Stimulated activated naive CD8-positive, alpha-beta T cell treated with anti-CD3 and anti-CD28 coated beads, Interleukin-15, Interleukin-2, amounts not matched to agents 100 ng/mL and 50 ng/mL, for 24 hours (primary cell): ENCODE measurements at regions not wholly inside any gene's neighbourhood (a gene's known extent, or its start where the extent isn't known, plus 50 kb on each side); places are given as distances from the start of the nearest gene placed in this dataset.

Experiments used
- H3K27ac Mint-ChIP-seq: one replicate; pipeline ENCODE4 v1.8.0; 2021; ENCODE audit warnings: mild to moderate bottlenecking, mixed read lengths
- H3K27me3 Mint-ChIP-seq: one replicate; pipeline ENCODE4 v1.8.0; 2021; ENCODE audit warnings: mixed read lengths
- H3K36me3 Mint-ChIP-seq: one replicate; pipeline ENCODE4 v1.8.0; 2021; ENCODE audit warnings: low read depth, mixed read lengths
- H3K4me1 Mint-ChIP-seq: one replicate; pipeline ENCODE4 v1.8.0; 2021; ENCODE audit warnings: low read depth, mixed read lengths
- H3K4me3 Mint-ChIP-seq: one replicate; pipeline ENCODE4 v1.8.0; 2021; ENCODE audit warnings: mild to moderate bottlenecking, mixed read lengths
- H3K9me3 Mint-ChIP-seq: one replicate; pipeline ENCODE4 v1.8.0; 2021; ENCODE audit warnings: mixed read lengths

- H3K4me3 Mint-ChIP-seq = no peak overlapping the region
- H3K27ac Mint-ChIP-seq = no peak overlapping the region
- H3K9me3 Mint-ChIP-seq = no peaks in the 10 kb centered on the region
- H3K36me3 Mint-ChIP-seq = no peaks in the 10 kb centered on the region
- H3K27me3 Mint-ChIP-seq = peaks cover 7% of the 10 kb centered on the region
- H3K4me1 Mint-ChIP-seq = no peaks in the 10 kb centered on the region
Measured at GRCh38 chrX:68994135-68994890, 165.5 kb downstream of the EFNB1 start.

GRCh38 chrX:68992821-68993397 lies 164.1 kb downstream of the EFNB1 start:
- peaks cover 7% of the 10 kb centered on the region for H3K27me3 Mint-ChIP-seq
- H3K4me1 Mint-ChIP-seq = no peaks in the 10 kb centered on the region
- no peak overlapping the region for H3K27ac Mint-ChIP-seq
- no peaks in the 10 kb centered on the region for H3K36me3 Mint-ChIP-seq
- no peak overlapping the region for H3K4me3 Mint-ChIP-seq
- no peaks in the 10 kb centered on the region for H3K9me3 Mint-ChIP-seq

GRCh38 chrX:68991691-68992345 lies 163.0 kb downstream of the EFNB1 start:
- H3K4me3 Mint-ChIP-seq = no peak overlapping the region
- no peak overlapping the region for H3K27ac Mint-ChIP-seq
- H3K9me3 Mint-ChIP-seq = no peaks in the 10 kb centered on the region
- H3K36me3 Mint-ChIP-seq = no peaks in the 10 kb centered on the region
- no peaks in the 10 kb centered on the region for H3K4me1 Mint-ChIP-seq
- H3K27me3 Mint-ChIP-seq = no peaks in the 10 kb centered on the region

- Mint-ChIP-seq H3K27ac (no peak overlapping the region), H3K9me3 (no peaks in the 10 kb centered on the region), H3K4me3 (no peak overlapping the region), H3K27me3 (no peaks in the 10 kb centered on the region), H3K4me1 (no peaks in the 10 kb centered on the region), H3K36me3 (no peaks in the 10 kb centered on the region)
Measured at GRCh38 chrX:68990948-68991347, 162.1 kb downstream of the EFNB1 start.

- H3K27me3 Mint-ChIP-seq = no peaks in the 10 kb centered on the region
- H3K9me3 Mint-ChIP-seq = no peaks in the 10 kb centered on the region
- no peaks in the 10 kb centered on the region for H3K4me1 Mint-ChIP-seq
- H3K27ac Mint-ChIP-seq = no peak overlapping the region
- no peak overlapping the region for H3K4me3 Mint-ChIP-seq
- no peaks in the 10 kb centered on the region for H3K36me3 Mint-ChIP-seq
Measured at GRCh38 chrX:68989865-68990606, 161.2 kb downstream of the EFNB1 start.

- Mint-ChIP-seq H3K4me1 (no peaks in the 10 kb centered on the region), H3K36me3 (no peaks in the 10 kb centered on the region), H3K4me3 (no peak overlapping the region), H3K27ac (no peak overlapping the region), H3K9me3 (no peaks in the 10 kb centered on the region), H3K27me3 (no peaks in the 10 kb centered on the region)
Measured at GRCh38 chrX:68989456-68989855, 160.6 kb downstream of the EFNB1 start.

- Mint-ChIP-seq H3K36me3 (no peaks in the 10 kb centered on the region), H3K4me3 (no peak overlapping the region), H3K9me3 (no peaks in the 10 kb centered on the region), H3K4me1 (no peaks in the 10 kb centered on the region), H3K27me3 (no peaks in the 10 kb centered on the region), H3K27ac (no peak overlapping the region)
Measured at GRCh38 chrX:68988865-68989264, 160.0 kb downstream of the EFNB1 start.

- Mint-ChIP-seq H3K4me3 (no peak overlapping the region), H3K27ac (no peak overlapping the region)
Measured at GRCh38 chrX:68985135-68985755, 156.4 kb downstream of the EFNB1 start.

GRCh38 chrX:68983004-68983857 lies 154.4 kb downstream of the EFNB1 start:
- no peaks in the 10 kb centered on the region for H3K36me3 Mint-ChIP-seq
- no peak overlapping the region for H3K4me3 Mint-ChIP-seq
- H3K27ac Mint-ChIP-seq = no peak overlapping the region
- H3K9me3 Mint-ChIP-seq = no peaks in the 10 kb centered on the region
- no peaks in the 10 kb centered on the region for H3K4me1 Mint-ChIP-seq
- no peaks in the 10 kb centered on the region for H3K27me3 Mint-ChIP-seq

More at GRCh38 chrX:68985135-68985755, 156.4 kb downstream of the EFNB1 start:
- Mint-ChIP-seq H3K27me3 (no peaks in the 10 kb centered on the region), H3K9me3 (no peaks in the 10 kb centered on the region), H3K36me3 (no peaks in the 10 kb centered on the region), H3K4me1 (no peaks in the 10 kb centered on the region)

- H3K27ac Mint-ChIP-seq = no peak overlapping the region
- H3K9me3 Mint-ChIP-seq = no peaks in the 10 kb centered on the region
- H3K27me3 Mint-ChIP-seq = no peaks in the 10 kb centered on the region
- H3K4me1 Mint-ChIP-seq = no peaks in the 10 kb centered on the region
- H3K4me3 Mint-ChIP-seq = no peak overlapping the region
- no peaks in the 10 kb centered on the region for H3K36me3 Mint-ChIP-seq
Measured at GRCh38 chrX:68982476-68982875, 153.7 kb downstream of the EFNB1 start.

GRCh38 chrX:68980906-68981616 lies 152.2 kb downstream of the EFNB1 start:
- Mint-ChIP-seq H3K4me3 (no peak overlapping the region), H3K9me3 (peaks cover 1% of the 10 kb centered on the region), H3K27me3 (no peaks in the 10 kb centered on the region), H3K4me1 (no peaks in the 10 kb centered on the region), H3K27ac (no peak overlapping the region), H3K36me3 (no peaks in the 10 kb centered on the region)

GRCh38 chrX:68978655-68979054 lies 149.8 kb downstream of the EFNB1 start:
- Mint-ChIP-seq H3K27me3 (no peaks in the 10 kb centered on the region), H3K36me3 (no peaks in the 10 kb centered on the region), H3K9me3 (peaks cover 6% of the 10 kb centered on the region), H3K27ac (no peak overlapping the region), H3K4me3 (no peak overlapping the region), H3K4me1 (no peaks in the 10 kb centered on the region)

- Mint-ChIP-seq H3K36me3 (no peaks in the 10 kb centered on the region), H3K4me1 (no peaks in the 10 kb centered on the region), H3K27me3 (no peaks in the 10 kb centered on the region), H3K27ac (no peak overlapping the region), H3K4me3 (no peak overlapping the region), H3K9me3 (peaks cover 6% of the 10 kb centered on the region)
Measured at GRCh38 chrX:68978255-68978654, 149.4 kb downstream of the EFNB1 start.
